Central memory CD8-positive, alpha-beta T cell (primary cell): ENCODE measurements at regions not wholly inside any gene's neighbourhood (a gene's known extent, or its start where the extent isn't known, plus 50 kb on each side); places are given as distances from the start of the nearest gene placed in this dataset.

Source experiments
- ATAC-seq: fragments of 150-1000 bp; cut with Tn5 transposase; replicated peaks from 2 replicates; pipeline ENCODE4 v1.10.0; 2022; ENCODE audit warnings: mild to moderate bottlenecking, moderate FRiP score, moderate number of reproducible peaks; ENCODE audit not compliant: poor library complexity, severe bottlenecking; ENCODE audit errors: extremely low read depth
- DNase-seq, 2 donors: peaks; one replicate each; pipeline ENCODE4 v3.0.0; 2021; ENCODE audit warnings: low spot score in 2 of 2
- H3K27ac Mint-ChIP-seq: one replicate; pipeline ENCODE4 v1.8.0; 2022; ENCODE audit warnings: low read depth, mild to moderate bottlenecking, moderate library complexity, mixed read lengths
- H3K27me3 Mint-ChIP-seq: one replicate; pipeline ENCODE4 v1.8.0; 2022; ENCODE audit warnings: mixed read lengths
- H3K36me3 Mint-ChIP-seq: one replicate; pipeline ENCODE4 v1.8.0; 2022; ENCODE audit warnings: mild to moderate bottlenecking, moderate library complexity, mixed read lengths; ENCODE audit not compliant: insufficient read depth
- H3K4me1 Mint-ChIP-seq: one replicate; pipeline ENCODE4 v1.8.0; 2022; ENCODE audit warnings: mixed read lengths
- H3K4me3 Mint-ChIP-seq: one replicate; pipeline ENCODE4 v1.8.0; 2022; ENCODE audit warnings: mild to moderate bottlenecking, moderate library complexity, mixed read lengths
- H3K9me3 Mint-ChIP-seq: one replicate; pipeline ENCODE4 v1.8.0; 2022; ENCODE audit warnings: mixed read lengths

DNA sequence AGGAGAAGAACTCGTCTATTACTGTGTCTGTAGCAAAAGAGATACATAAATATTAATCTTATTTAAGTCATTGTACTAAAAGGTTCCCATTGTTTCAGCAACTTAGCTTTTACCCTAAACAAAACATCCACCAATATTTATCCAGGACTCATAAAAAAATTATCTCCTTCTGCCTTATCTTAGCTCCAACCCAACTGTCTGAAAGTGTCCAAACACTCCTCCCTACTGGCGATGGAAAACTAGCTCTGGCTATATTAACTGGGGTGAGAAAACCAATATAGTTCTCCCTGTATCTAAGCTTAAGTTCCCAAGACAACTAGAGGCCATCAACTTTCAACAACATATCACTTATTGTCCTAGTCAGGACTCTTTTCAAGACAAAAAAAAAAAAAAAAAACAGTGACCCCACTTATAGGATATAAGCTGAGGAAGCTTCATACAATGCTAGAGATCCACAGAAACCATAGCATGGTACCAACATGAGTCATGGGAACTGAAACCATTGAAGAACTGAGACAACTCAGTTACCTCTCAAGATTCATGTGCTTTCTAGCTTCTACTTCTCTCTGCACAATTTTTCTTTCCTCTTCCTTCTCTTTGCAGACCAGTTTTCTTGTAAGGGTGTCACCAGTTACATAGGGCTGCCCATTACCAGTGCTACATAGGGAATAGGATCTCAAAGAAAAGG is 150.7 kb upstream of the RASA1 start:
- Mint-ChIP-seq H3K27ac (no peak overlapping the region), H3K9me3 (no peaks in the 10 kb centered on the region), H3K4me1 (peaks cover 30% of the 10 kb centered on the region), H3K27me3 (no peaks in the 10 kb centered on the region), H3K4me3 (no peak overlapping the region), H3K36me3 (peaks cover 1% of the 10 kb centered on the region)
- DNase-seq: no peak
- no peak for ATAC-seq

DNA sequence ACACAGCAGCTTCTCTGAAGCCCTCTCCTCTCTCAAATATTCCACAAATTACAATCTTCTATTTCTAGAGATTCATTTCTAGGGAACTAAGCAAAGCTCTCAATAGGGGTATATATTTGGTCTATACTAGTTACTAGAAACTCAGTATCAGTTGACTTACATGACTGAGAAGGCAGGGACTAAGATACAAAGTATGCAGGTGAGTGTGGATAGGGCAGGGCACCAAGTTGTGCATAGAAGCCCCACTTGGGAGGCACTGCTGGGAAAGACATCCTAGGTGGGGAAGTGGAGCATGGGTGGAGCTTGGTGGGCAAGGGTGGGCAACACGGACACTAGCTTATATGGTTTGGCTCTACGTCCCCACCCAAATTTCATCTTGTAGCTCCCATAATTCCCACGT is 148.1 kb upstream of the RASA1 start:
- Mint-ChIP-seq H3K36me3 (peaks cover 1% of the 10 kb centered on the region), H3K4me3 (no peak overlapping the region), H3K4me1 (peaks cover 43% of the 10 kb centered on the region), H3K9me3 (no peaks in the 10 kb centered on the region), H3K27ac (peak overlapping the region; percentile 88), H3K27me3 (no peaks in the 10 kb centered on the region)
- DNase-seq: no peak
- ATAC-seq: no peak

DNA sequence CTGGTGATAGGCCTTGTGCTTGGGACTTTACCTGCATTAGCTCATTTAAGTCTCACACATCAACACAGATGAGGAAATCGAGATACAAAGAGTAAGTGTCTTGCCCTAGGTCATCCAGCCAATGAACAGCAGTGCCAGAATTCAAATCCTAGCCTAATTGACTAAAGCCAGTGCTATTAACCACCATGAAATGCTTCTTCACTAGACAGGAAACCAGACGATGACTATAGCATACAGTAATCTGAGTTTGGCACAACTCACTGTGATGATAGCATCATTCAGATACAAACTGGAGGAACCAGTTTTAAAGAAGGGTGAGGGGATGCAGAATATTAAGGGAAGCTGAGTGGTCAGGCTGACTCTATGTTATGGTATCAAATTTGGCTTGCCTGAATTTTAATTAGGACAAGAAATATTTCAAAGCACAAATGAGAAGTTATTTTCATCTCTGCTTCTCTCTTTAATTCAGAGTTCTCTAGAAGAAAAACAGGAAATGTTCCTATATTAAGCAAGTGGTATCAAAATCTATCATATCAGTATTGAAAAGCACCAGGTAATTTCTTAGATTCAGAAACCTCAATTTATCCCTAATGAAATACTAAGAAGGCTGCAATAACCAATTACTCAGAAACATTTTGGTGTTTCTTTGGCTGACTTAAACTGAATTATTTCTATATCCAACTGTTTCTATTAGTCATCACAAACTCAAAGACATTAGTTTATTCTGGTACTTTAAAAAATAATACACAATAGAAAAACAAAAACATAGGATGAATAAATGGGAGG is 147.0 kb upstream of the RASA1 start:
- peak overlapping the region; percentile 26 for H3K4me3 Mint-ChIP-seq
- peaks cover 43% of the 10 kb centered on the region for H3K4me1 Mint-ChIP-seq
- ATAC-seq (peak; percentile 80), DNase-seq (peak in 1 of 2 donors; percentile 11)
- no peaks in the 10 kb centered on the region for H3K27me3 Mint-ChIP-seq
- H3K36me3 Mint-ChIP-seq: peaks cover 1% of the 10 kb centered on the region
- no peaks in the 10 kb centered on the region for H3K9me3 Mint-ChIP-seq
- peak overlapping the region; percentile 88 for H3K27ac Mint-ChIP-seq

DNA sequence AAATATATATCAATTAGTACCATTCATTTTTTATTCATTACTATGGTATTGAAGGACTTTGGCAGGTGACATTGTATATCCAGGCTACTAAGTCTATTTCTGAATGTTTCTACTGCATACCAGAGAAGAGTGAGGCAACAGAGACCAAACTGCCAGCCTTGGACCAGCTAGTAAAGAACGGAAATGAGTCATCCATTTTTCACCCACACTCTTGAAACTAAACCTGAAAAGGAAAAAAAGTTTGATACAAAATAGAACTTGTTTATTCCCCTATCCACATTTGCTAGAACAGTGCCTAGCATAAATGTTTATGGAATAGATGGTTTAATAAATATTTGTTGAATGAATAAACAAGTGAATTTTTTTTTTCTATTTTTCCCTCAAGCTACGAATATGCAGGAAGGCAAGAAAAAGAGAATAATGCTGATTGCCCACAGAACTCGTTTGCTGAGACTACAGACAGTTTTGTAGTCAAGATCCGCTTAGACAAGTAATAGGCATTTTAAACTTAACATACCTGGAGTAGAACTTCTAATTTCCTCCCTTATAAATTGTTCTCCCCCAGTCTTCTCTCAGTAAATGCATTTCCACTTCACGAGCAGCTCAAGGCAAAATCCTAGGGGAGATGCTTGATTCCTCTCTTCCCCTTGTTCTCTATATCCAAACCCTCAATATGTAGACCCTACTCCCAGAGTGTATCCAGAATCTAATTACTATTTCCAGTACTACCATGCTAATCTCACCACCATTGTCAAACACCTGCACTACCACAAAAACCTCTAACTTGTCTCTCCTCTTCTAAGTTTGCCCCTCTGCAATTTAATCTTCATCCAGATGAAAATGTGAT is 146.2 kb upstream of the RASA1 start:
- peak overlapping the region; percentile 57 for H3K4me3 Mint-ChIP-seq
- DNase-seq (peak in 1 of 2 donors; percentile 12), ATAC-seq (peak; percentile 91)
- peak overlapping the region; percentile 88 for H3K27ac Mint-ChIP-seq
- peaks cover 1% of the 10 kb centered on the region for H3K36me3 Mint-ChIP-seq
- no peaks in the 10 kb centered on the region for H3K9me3 Mint-ChIP-seq
- peaks cover 43% of the 10 kb centered on the region for H3K4me1 Mint-ChIP-seq
- no peaks in the 10 kb centered on the region for H3K27me3 Mint-ChIP-seq

DNA sequence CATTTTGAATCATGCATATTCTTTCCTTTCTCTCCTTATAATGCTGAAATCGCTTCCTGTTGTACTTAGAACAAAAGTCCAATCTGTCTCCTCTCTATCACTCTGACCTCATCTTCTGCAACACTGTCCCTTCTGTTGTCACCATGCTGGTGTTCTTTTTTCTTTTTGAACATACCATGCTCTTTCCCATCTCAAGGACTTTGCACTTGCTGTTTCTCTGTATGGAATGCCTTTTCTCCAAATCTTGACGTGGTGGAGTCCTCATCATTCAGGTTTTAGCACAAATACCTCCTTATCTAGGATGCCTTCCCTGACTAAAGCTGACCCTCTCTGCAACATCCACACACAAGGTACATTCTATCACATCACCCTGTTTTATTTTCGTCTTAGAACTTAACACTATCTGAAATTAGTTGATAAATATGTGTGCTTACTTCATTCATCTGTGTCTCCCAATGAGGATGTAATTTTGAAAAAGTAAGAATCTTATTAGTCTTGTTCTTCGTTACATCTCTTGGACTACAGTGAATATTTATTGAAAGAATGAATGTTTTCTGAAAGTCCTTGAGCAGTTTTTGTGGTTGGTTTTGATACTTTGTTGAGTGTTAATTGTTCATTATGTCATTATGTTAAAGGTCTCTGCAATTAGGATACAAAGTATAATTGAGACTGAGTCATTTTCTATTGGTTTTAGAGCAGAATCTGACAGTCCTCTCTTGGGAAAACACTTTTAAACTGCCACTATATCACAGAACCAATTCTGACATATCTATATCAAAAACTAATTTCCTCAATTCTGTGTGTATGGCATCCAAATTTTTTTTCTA is 145.3 kb upstream of the RASA1 start:
- Mint-ChIP-seq H3K27me3 (no peaks in the 10 kb centered on the region), H3K9me3 (no peaks in the 10 kb centered on the region), H3K4me1 (peaks cover 48% of the 10 kb centered on the region), H3K4me3 (peak overlapping the region; percentile 57), H3K27ac (peak overlapping the region; percentile 88), H3K36me3 (peaks cover 1% of the 10 kb centered on the region)
- DNase-seq (no peak), ATAC-seq (no peak)

DNA sequence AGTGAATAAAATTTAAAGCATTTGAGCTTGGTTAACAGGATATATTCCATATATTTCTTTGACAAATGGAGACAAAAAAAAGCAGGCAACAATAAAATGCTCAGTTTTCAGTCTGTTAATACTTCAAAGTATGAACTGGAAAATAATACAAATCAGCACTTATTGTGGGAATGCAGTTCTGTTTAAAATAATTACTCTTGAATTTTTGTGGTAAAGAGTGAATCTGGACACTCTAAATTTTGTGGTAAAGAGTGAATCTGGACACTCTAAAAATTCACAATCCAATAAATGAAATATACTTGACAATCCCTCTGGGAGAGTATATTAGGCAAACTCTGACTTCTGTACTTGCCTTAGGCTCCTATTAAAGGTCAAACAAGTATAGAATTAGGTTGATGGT is 141.9 kb upstream of the RASA1 start:
- Mint-ChIP-seq H3K4me1 (peaks cover 31% of the 10 kb centered on the region), H3K27ac (no peak overlapping the region), H3K36me3 (peaks cover 1% of the 10 kb centered on the region), H3K27me3 (no peaks in the 10 kb centered on the region), H3K9me3 (no peaks in the 10 kb centered on the region), H3K4me3 (no peak overlapping the region)
- ATAC-seq (no peak), DNase-seq (no peak)

DNA sequence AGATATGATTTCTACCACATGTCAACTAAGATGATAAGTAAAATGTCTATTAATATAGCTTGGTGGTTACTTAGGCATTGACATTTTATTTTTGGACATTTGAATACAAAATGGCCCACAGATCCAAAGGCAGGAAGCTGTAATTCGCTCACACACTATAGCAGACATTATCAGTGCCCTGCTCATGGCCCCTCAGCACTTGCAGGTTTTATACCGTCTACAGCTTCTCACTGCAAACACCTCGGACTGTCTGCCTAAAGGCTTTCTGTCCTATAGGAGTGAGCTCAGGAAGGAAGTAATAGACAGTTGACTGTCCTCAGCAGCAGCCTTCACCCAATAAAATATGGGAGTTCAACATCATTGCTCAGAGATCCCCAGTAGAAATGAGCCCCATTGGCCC is 140.8 kb upstream of the RASA1 start:
- Mint-ChIP-seq H3K36me3 (peaks cover under 1% of the 10 kb centered on the region), H3K27ac (peak overlapping the region; percentile 21), H3K4me1 (peaks cover 27% of the 10 kb centered on the region)

DNA sequence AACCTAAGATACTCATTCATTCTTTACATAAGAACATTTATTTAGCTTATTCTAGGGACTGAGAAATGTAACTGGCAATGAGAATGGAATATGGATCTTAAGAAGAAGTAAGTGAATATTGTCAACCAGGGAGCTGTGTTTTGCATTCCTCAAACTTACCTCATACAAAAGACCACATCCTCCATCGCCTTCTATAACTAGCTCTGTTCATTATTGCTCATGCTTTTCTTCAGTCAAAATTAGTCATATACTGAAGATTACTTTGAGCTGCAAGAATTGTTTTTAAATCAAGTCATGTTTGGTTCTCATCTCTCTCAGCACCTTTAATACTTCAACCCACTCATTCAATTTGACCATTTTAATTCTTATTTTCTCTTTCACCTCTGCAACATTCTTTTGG is 140.3 kb upstream of the RASA1 start:
- Mint-ChIP-seq H3K4me3 (no peak overlapping the region), H3K27me3 (no peaks in the 10 kb centered on the region), H3K9me3 (no peaks in the 10 kb centered on the region), H3K36me3 (no peaks in the 10 kb centered on the region), H3K4me1 (peaks cover 21% of the 10 kb centered on the region), H3K27ac (peak overlapping the region; percentile 21)
- ATAC-seq (peak; percentile 46), DNase-seq (no peak)

More for the DNA sequence above, 140.8 kb upstream of the RASA1 start:
- DNase-seq (no peak), ATAC-seq (no peak)
- Mint-ChIP-seq H3K9me3 (no peaks in the 10 kb centered on the region), H3K27me3 (no peaks in the 10 kb centered on the region), H3K4me3 (no peak overlapping the region)

DNA sequence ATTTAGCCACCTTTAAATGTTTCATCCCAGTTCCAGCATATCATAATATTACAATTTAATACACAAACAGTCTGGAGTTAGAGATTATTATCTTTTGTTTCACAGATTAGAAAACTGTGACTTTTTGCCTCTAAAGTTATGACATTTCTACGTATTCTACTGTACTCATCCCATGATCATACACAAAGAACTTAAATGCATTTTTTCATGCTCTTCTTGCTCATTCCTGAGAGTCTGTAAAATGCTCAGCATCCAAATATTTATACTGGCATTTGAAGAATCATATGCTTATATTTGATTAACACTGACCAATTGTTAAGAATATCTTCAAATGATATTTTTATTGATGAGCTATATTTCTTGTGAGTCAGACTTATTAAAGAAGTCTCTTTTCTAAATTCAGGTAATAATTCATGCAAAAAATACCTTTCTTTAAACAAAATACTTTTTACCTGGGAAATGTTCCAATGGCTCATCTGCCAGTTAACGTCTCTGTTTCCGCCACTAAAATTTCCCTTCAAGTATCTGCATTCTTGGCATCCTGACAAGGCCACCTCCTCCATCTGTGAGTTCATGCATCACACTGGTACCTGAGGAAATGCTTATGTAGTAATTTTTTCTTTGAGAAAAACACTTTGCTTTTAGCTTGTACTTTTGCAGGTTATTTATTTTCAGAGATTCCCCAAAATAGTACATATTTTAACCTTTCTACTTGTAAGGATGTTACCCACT is 139.6 kb upstream of the RASA1 start:
- H3K9me3 Mint-ChIP-seq: no peaks in the 10 kb centered on the region
- no peaks in the 10 kb centered on the region for H3K27me3 Mint-ChIP-seq
- no peak overlapping the region for H3K27ac Mint-ChIP-seq
- H3K4me1 Mint-ChIP-seq: peaks cover 14% of the 10 kb centered on the region
- no peak for ATAC-seq
- H3K36me3 Mint-ChIP-seq: no peaks in the 10 kb centered on the region
- no peak for DNase-seq
- no peak overlapping the region for H3K4me3 Mint-ChIP-seq

DNA sequence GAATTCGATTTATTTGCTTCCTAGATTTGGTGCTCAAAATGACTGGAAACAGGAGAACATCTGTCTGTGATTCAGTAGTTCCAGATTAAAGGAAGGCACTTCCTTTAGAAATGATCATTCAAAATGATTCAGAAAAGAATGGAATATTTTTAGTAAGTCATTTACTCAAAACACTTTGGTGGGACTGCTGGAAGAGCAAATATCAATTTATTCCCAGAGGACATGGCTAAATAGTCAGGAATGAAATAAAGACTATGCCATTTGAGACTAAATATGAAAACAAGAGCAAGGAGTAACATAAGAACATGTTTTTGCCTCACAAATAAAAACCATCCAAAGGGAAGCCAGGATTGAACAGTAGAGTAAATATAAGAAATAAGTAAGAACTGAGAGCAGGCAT is 138.6 kb upstream of the RASA1 start:
- no peak for DNase-seq
- Mint-ChIP-seq H3K27me3 (no peaks in the 10 kb centered on the region), H3K9me3 (no peaks in the 10 kb centered on the region), H3K36me3 (no peaks in the 10 kb centered on the region), H3K4me3 (no peak overlapping the region), H3K27ac (no peak overlapping the region), H3K4me1 (peaks cover 13% of the 10 kb centered on the region)
- ATAC-seq: no peak

DNA sequence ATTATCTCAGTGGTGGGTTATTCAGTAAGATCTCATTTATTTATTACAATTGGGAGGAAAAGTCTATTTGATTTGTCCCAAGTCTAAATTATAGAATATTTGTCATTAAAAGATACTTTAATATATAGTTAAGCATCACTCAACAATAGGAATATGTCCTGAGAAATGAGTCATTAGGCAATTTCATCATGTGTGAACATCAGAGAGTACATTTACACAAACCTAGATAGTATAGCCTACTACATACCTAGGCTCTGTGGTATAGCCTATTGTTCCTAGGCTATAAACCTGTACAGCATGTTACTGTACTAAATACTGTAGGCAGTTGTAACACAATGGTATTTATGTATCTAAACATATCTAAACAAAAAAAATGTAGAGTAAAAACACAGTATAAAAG is 135.0 kb upstream of the RASA1 start:
- no peaks in the 10 kb centered on the region for H3K36me3 Mint-ChIP-seq
- no peak overlapping the region for H3K27ac Mint-ChIP-seq
- peaks cover 5% of the 10 kb centered on the region for H3K4me1 Mint-ChIP-seq
- ATAC-seq: no peak
- no peak overlapping the region for H3K4me3 Mint-ChIP-seq
- DNase-seq: no peak
- H3K27me3 Mint-ChIP-seq: no peaks in the 10 kb centered on the region
- H3K9me3 Mint-ChIP-seq: no peaks in the 10 kb centered on the region
